ENCODE measurements at regions not wholly inside any gene's neighbourhood (a gene's known extent, or its start where the extent isn't known, plus 50 kb on each side); places are given as distances from the start of the nearest gene placed in this dataset.

- TF ChIP-seq CTCF (IDR thresholded peaks at IDR 0.05) (no peak), EP300 (IDR thresholded peaks at IDR 0.05) (no peak)
Observed at GRCh38 chr2:200749631-200750322, 61.9 kb upstream of the BZW1 start.
